Right kidney (tissue), 1 donor: ENCODE measurements at regions not wholly inside any gene's neighbourhood (a gene's known extent, or its start where the extent isn't known, plus 50 kb on each side); places are given as distances from the start of the nearest gene placed in this dataset.
"Not testable (repeated sequence)": the region's sequence is repeated elsewhere in the genome, so short reads cannot be mapped to it uniquely, and the experiment has no call there.

Experiments
- DNase-seq: peaks from one replicate; pipeline ENCODE4 v3.0.0-alpha.2; 2016

- DNase-seq, result not testable (repeated sequence)
Observed at GRCh38 chr13:109702030-109702597, 84.3 kb downstream of the IRS2 start.

- DNase-seq, result peak; percentile 13
Observed at GRCh38 chr13:109700176-109700575, 86.2 kb downstream of the IRS2 start.

- no peak for DNase-seq
Observed at GRCh38 chr13:109699628-109700071, 86.7 kb downstream of the IRS2 start.

GRCh38 chr13:109698779-109699178, 87.6 kb downstream of the IRS2 start:
- no peak for DNase-seq

- DNase-seq, result no peak
Observed at GRCh38 chr13:109697936-109698335, 88.4 kb downstream of the IRS2 start.

- no peak for DNase-seq
Observed at GRCh38 chr13:109695402-109696190, 90.8 kb downstream of the IRS2 start.

GRCh38 chr13:109694972-109695371, 91.4 kb downstream of the IRS2 start:
- no peak for DNase-seq

- DNase-seq, result no peak
Observed at GRCh38 chr13:109693213-109693612, 93.2 kb downstream of the IRS2 start.

GRCh38 chr13:109691689-109692088, 94.7 kb downstream of the IRS2 start:
- no peak for DNase-seq

GRCh38 chr13:109687559-109688448, 98.6 kb downstream of the IRS2 start:
- no peak for DNase-seq

GRCh38 chr13:109685203-109685602, 101.2 kb downstream of the IRS2 start:
- no peak for DNase-seq

- no peak for DNase-seq
Observed at GRCh38 chr13:109684824-109685202, 101.6 kb downstream of the IRS2 start.

- no peak for DNase-seq
Observed at GRCh38 chr13:109684084-109684823, 102.1 kb downstream of the IRS2 start.

- DNase-seq, result no peak
Observed at GRCh38 chr13:109682534-109683244, 103.7 kb downstream of the IRS2 start.

- no peak for DNase-seq
Observed at GRCh38 chr13:109680930-109681329, 105.5 kb downstream of the IRS2 start.

GRCh38 chr13:109680288-109680687, 106.1 kb downstream of the IRS2 start:
- no peak for DNase-seq

- DNase-seq, result no peak
Observed at GRCh38 chr13:109678459-109678858, 107.9 kb downstream of the IRS2 start.

- DNase-seq, result no peak
Observed at GRCh38 chr13:109677206-109677605, 109.2 kb downstream of the IRS2 start.

- DNase-seq, result no peak
Observed at GRCh38 chr13:109673477-109673876, 112.9 kb downstream of the IRS2 start.

- no peak for DNase-seq
Observed at GRCh38 chr13:109672545-109672944, 113.8 kb downstream of the IRS2 start.

GRCh38 chr13:109671919-109672318, 114.5 kb downstream of the IRS2 start:
- no peak for DNase-seq

- DNase-seq, result no peak
Observed at GRCh38 chr13:109670776-109671175, 115.6 kb downstream of the IRS2 start.
